ENCODE measurements at regions not wholly inside any gene's neighbourhood (a gene's known extent, or its start where the extent isn't known, plus 50 kb on each side); places are given as distances from the start of the nearest gene placed in this dataset.

- DNase-seq (ENCODE audit: low spot score): no peak
Measured at GRCh38 chr11:88404932-88405710, 67.6 kb upstream of the CTSC start.

GRCh38 chr11:88404391-88404790 lies 66.9 kb upstream of the CTSC start:
- DNase-seq (ENCODE audit: low spot score): no peak

- no peak for DNase-seq (ENCODE audit: low spot score)
Measured at GRCh38 chr11:88402784-88403183, 65.2 kb upstream of the CTSC start.

- DNase-seq (ENCODE audit: low spot score): peak; percentile 11
Measured at GRCh38 chr11:88402192-88402715, 64.7 kb upstream of the CTSC start.

- no peak for DNase-seq (ENCODE audit: low spot score)
Measured at GRCh38 chr11:88398791-88399570, 61.4 kb upstream of the CTSC start.

- no peak for DNase-seq (ENCODE audit: low spot score)
Measured at GRCh38 chr11:88398372-88398771, 60.8 kb upstream of the CTSC start.

- no peak for DNase-seq (ENCODE audit: low spot score)
Measured at GRCh38 chr11:88390254-88390653, 52.7 kb upstream of the CTSC start.

- DNase-seq (ENCODE audit: low spot score): no peak
Measured at GRCh38 chr11:88387957-88388356, 50.4 kb upstream of the CTSC start.
